GM12872 (cell line): ENCODE measurements at regions not wholly inside any gene's neighbourhood (a gene's known extent, or its start where the extent isn't known, plus 50 kb on each side); places are given as distances from the start of the nearest gene placed in this dataset.

Experiments used
- CTCF ChIP-seq: IDR thresholded peaks from 3 replicates; pipeline ENCODE4 v1.5.1; 2011; ENCODE audit warnings: low read depth, mild to moderate bottlenecking, low read length, moderate library complexity; ENCODE audit not compliant: insufficient read depth

- no peak for TF ChIP-seq CTCF
Observed at GRCh38 chr3:194780706-194781105, 95.0 kb downstream of the FAM43A start.

- no peak for TF ChIP-seq CTCF
Observed at GRCh38 chr3:194781617-194782016, 95.9 kb downstream of the FAM43A start.

GRCh38 chr3:194782698-194783404, 97.2 kb downstream of the FAM43A start:
- no peak for TF ChIP-seq CTCF

- no peak for TF ChIP-seq CTCF
Observed at GRCh38 chr3:194784361-194784760, 98.7 kb downstream of the FAM43A start.

- TF ChIP-seq CTCF, result no peak
Observed at GRCh38 chr3:194785315-194785714, 99.6 kb downstream of the FAM43A start.

GRCh38 chr3:194787072-194787471, 101.4 kb downstream of the FAM43A start:
- no peak for TF ChIP-seq CTCF

GRCh38 chr3:194787650-194788049, 102.0 kb downstream of the FAM43A start:
- TF ChIP-seq CTCF, result no peak
